ENCODE measurements at regions not wholly inside any gene's neighbourhood (a gene's known extent, or its start where the extent isn't known, plus 50 kb on each side); places are given as distances from the start of the nearest gene placed in this dataset.
"Not testable (repeated sequence)": the region's sequence is repeated elsewhere in the genome, so short reads cannot be mapped to it uniquely, and the experiment has no call there.

- in situ Hi-C loops (cut with HindIII; ENCODE audit: low pct_ligation_motif_present, low pct_unique_long_range_greater_than_20kb, low sequenced_read_pairs) = no loop called here
- no peak for DNase-seq
Observed at GRCh38 chr3:18207226-18207625, 217.9 kb downstream of the SATB1 start.

- in situ Hi-C loops (cut with HindIII; ENCODE audit: low pct_ligation_motif_present, low pct_unique_long_range_greater_than_20kb, low sequenced_read_pairs); DNase-seq: not testable (repeated sequence)
Observed at GRCh38 chr3:18205701-18206100, 219.4 kb downstream of the SATB1 start.

GRCh38 chr3:18201315-18201714, 223.8 kb downstream of the SATB1 start:
- no peak for DNase-seq
- in situ Hi-C loops (cut with HindIII; ENCODE audit: low pct_ligation_motif_present, low pct_unique_long_range_greater_than_20kb, low sequenced_read_pairs) = no loop called here

GRCh38 chr3:18199757-18200156, 225.4 kb downstream of the SATB1 start:
- DNase-seq = no peak
- in situ Hi-C loops (cut with HindIII; ENCODE audit: low pct_ligation_motif_present, low pct_unique_long_range_greater_than_20kb, low sequenced_read_pairs) = no loop called here

DNA sequence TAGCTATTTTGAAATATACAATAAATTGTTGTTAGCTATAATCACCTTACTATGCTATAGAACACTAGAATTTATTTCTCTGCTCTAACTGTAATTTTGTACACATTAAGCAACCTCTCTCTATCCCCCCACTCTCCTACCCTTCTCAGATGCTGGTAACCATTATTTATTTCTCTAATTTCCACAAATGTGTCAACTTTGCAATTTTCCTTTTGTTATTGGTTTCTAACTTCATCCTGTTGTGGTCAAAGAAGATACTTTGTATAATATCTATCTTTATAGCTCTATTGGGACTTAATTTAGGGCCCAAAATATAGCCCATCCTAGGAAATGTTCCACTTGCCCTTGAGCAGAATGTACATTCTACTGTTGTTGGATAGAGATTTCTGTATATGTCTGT, 229.3 kb downstream of the SATB1 start:
- DNase-seq = no peak
- in situ Hi-C loops (cut with HindIII; ENCODE audit: low pct_ligation_motif_present, low pct_unique_long_range_greater_than_20kb, low sequenced_read_pairs) = no loop called here

- in situ Hi-C loops (cut with HindIII; ENCODE audit: low pct_ligation_motif_present, low pct_unique_long_range_greater_than_20kb, low sequenced_read_pairs) = no loop called here
- no peak for DNase-seq
Observed at GRCh38 chr3:18194431-18194830, 230.7 kb downstream of the SATB1 start.

DNA sequence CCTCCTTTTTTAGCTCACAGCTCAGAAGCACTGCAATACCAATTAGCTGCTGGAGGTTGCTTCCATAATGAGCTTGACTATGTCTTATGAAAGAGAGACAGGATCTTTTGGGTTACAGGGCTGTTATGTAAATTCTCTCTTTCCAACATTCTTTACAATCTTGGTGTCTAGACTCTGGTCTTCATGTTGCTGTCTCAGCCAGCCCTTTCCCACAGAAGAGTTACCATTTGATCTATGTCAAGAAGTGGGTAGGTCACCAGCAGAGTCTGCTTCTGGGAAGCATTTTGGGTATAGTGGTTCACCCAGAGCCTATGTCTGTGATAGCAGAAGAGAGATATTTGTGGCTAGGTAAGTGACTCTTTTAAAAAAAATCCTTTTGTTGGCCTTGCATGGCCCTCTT, 234.5 kb downstream of the SATB1 start:
- in situ Hi-C loops (cut with HindIII; ENCODE audit: low pct_ligation_motif_present, low pct_unique_long_range_greater_than_20kb, low sequenced_read_pairs) = no loop called here
- DNase-seq = no peak

DNA sequence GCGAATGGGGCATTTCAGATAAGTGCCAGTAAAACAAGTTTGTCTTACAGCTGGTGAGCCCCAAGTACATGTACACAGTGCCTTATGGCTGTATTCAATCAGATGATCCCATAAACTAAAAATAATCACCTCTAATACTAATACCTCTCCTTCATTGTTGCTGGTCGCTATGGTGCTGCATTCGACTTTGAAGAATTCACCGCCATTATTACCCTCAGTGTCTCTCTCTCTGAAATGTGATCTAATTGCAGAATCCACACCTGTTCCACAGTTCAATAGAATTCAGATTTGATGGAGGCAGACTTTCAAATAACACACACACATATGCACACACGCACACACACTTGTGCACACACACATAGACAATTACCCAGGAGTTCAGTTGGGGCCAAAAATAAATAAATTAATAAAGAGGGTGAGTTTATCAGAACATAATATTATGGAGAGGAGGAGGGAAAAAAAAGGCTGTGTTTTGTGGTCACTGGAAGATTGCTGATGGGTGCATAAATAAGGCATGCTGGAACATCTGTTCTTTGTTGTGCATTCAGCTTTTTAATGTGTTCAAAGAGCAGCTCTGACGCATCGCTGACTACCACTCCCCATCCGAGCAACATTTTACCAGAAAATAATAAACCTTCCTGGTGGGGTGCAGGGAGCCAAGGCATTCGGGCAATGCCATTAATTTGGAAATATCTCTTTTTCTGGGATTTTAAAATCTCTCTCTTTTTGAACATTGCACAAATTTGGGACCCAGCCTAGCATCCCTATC, 235.7 kb downstream of the SATB1 start:
- DNase-seq = no peak
- in situ Hi-C loops (cut with HindIII; ENCODE audit: low pct_ligation_motif_present, low pct_unique_long_range_greater_than_20kb, low sequenced_read_pairs) = no loop called here

DNA sequence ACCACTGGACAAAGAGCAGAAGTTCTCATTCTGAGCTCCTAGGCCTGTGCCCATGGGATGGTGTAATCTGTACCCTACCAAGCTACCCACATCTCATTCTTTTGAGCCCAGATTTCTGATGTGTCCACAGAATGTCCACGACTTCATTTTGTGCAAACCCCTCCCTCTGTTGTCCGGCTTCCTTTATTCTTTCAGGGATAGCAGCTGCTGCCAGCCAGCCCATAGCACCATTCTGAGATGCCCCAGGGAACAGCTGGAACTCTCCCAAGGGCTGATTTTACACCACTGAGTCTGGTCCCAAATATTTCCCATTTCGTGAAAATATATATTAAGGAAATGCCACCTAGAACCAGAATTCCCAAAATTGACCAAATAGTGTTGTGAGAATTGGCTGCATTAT, 236.6 kb downstream of the SATB1 start:
- no peak for DNase-seq
- in situ Hi-C loops (cut with HindIII; ENCODE audit: low pct_ligation_motif_present, low pct_unique_long_range_greater_than_20kb, low sequenced_read_pairs) = no loop called here

- in situ Hi-C loops (cut with HindIII; ENCODE audit: low pct_ligation_motif_present, low pct_unique_long_range_greater_than_20kb, low sequenced_read_pairs) = no loop called here
- DNase-seq = no peak
Observed at GRCh38 chr3:18185624-18186023, 239.5 kb downstream of the SATB1 start.

- DNase-seq; in situ Hi-C loops (cut with HindIII; ENCODE audit: low pct_ligation_motif_present, low pct_unique_long_range_greater_than_20kb, low sequenced_read_pairs): not testable (repeated sequence)
Observed at GRCh38 chr3:18182923-18183322, 242.2 kb downstream of the SATB1 start.

GRCh38 chr3:18179521-18179920, 245.6 kb downstream of the SATB1 start:
- in situ Hi-C loops (cut with HindIII; ENCODE audit: low pct_ligation_motif_present, low pct_unique_long_range_greater_than_20kb, low sequenced_read_pairs) = no loop called here
- DNase-seq = no peak

- in situ Hi-C loops (cut with HindIII; ENCODE audit: low pct_ligation_motif_present, low pct_unique_long_range_greater_than_20kb, low sequenced_read_pairs) = no loop called here
- DNase-seq = no peak
Observed at GRCh38 chr3:18177271-18177670, 247.9 kb downstream of the SATB1 start.

DNA sequence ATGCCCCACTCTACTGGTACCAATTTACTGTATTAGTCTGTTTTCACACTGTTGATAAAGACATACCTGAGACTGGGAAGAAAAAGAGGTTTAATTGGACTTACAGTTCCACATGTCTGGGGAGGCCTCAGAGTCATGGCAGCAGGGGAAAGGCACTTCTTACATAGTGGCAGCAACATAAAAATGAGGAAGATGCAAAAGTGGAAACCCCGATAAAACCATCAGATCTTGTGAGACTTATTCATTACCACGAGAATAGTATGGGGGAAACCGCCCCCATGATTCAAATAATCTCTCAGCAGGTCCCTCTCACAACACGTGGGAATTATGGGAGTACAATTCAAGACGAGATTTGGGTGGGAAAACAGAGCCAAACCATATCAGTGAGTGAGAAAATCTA, 251.2 kb downstream of the SATB1 start:
- DNase-seq; in situ Hi-C loops (cut with HindIII; ENCODE audit: low pct_ligation_motif_present, low pct_unique_long_range_greater_than_20kb, low sequenced_read_pairs): not testable (repeated sequence)

- in situ Hi-C loops (cut with HindIII; ENCODE audit: low pct_ligation_motif_present, low pct_unique_long_range_greater_than_20kb, low sequenced_read_pairs) = no loop called here
Observed at GRCh38 chr3:18159681-18160080, 265.5 kb downstream of the SATB1 start.

GRCh38 chr3:18153571-18154173, 271.5 kb downstream of the SATB1 start:
- DNase-seq = peak; percentile 68
- in situ Hi-C loops (cut with HindIII; ENCODE audit: low pct_ligation_motif_present, low pct_unique_long_range_greater_than_20kb, low sequenced_read_pairs) = no loop called here

More at GRCh38 chr3:18159681-18160080, 265.5 kb downstream of the SATB1 start:
- no peak for DNase-seq

DNA sequence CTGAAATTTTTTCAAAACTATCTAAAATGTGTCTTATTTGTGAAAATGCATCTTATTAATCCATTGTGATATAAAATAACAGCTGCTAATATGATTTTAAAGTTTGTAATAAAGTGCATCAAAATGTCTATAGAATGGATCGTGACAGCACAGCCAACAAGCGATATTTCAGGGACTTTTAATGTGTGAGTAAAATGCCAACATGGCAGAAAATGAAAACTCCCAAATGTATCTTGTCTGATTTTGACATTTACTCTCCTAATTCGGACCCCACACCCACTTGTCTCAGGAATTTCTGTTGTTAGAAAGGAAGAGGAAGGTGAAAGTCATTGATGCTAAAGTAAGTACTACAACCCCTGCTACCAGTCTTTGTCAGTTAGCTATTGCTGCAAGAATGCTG, 273.9 kb downstream of the SATB1 start:
- DNase-seq = no peak
- in situ Hi-C loops (cut with HindIII; ENCODE audit: low pct_ligation_motif_present, low pct_unique_long_range_greater_than_20kb, low sequenced_read_pairs) = no loop called here

- in situ Hi-C loops (cut with HindIII; ENCODE audit: low pct_ligation_motif_present, low pct_unique_long_range_greater_than_20kb, low sequenced_read_pairs) = no loop called here
Observed at GRCh38 chr3:18149935-18150334, 275.2 kb downstream of the SATB1 start.

DNA sequence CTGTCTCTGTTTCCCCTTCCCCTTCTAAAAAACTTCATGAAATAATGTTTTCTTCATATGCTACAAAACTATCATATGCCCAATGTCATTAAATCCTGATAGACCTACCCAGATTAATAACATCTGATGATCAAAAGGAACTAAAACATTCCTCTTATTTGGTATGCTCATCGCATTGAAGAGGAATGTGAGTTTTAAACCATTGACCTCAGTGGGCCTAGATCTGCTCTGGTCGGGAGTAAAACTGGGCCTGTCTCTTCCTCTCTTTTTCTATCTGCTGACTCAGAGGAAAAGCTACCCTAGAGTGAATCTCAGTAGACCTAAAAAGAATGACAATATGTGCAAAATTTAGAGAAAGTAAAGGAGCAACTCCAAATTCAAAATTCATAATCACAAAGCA, 275.8 kb downstream of the SATB1 start:
- in situ Hi-C loops (cut with HindIII; ENCODE audit: low pct_ligation_motif_present, low pct_unique_long_range_greater_than_20kb, low sequenced_read_pairs) = no loop called here
- no peak for DNase-seq

More at GRCh38 chr3:18149935-18150334, 275.2 kb downstream of the SATB1 start:
- no peak for DNase-seq

DNA sequence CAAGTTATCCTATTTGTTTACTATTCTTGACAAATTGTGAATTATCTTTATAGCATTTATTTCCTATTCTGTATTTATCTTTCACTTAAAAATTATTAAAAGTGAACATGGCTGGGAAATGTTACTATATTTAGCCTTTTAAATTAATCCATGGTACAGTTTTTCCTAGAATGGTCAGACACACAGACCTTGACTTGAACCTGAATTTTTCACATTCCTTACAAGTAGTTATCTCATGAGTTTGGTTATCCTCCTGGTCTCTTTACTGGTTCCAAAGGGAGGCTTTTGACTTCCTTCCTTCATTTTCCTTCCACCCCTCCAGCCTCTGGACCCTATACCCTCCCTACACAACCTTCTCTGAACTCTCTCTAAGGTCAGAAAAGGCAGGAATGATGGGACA, 280.6 kb downstream of the SATB1 start:
- DNase-seq = no peak
- in situ Hi-C loops (cut with HindIII; ENCODE audit: low pct_ligation_motif_present, low pct_unique_long_range_greater_than_20kb, low sequenced_read_pairs) = no loop called here

Data from ACHN (cell line).